ENCODE measurements at regions not wholly inside any gene's neighbourhood (a gene's known extent, or its start where the extent isn't known, plus 50 kb on each side); places are given as distances from the start of the nearest gene placed in this dataset.

GRCh38 chr2:191526536-191526935 lies 151.4 kb upstream of the NABP1 start:
- Mint-ChIP-seq H3K4me3 (ENCODE audit: unreplicated experiment) (no peak overlapping the region), H3K27ac (ENCODE audit: unreplicated experiment) (no peak overlapping the region), H3K9me3 (ENCODE audit: unreplicated experiment) (peaks cover 1% of the 10 kb centered on the region), H3K4me1 (ENCODE audit: low read depth, unreplicated experiment) (peaks cover under 1% of the 10 kb centered on the region), H3K36me3 (ENCODE audit: low read depth, unreplicated experiment) (no peaks in the 10 kb centered on the region), H3K27me3 (ENCODE audit: low read depth, unreplicated experiment) (no peaks in the 10 kb centered on the region)
- Histone ChIP-seq H3K9ac (ENCODE audit: low read length) (no peak overlapping the region), H3K27ac (ENCODE audit: low read depth, low read length) (no peak overlapping the region), H4K20me1 (ENCODE audit: insufficient read depth, low read length) (no peaks in the 10 kb centered on the region), H3K4me3 (ENCODE audit: insufficient read depth, low read depth, low read length) (no peak overlapping the region), H3K4me1 (ENCODE audit: insufficient read depth, low read length) (no peaks in the 10 kb centered on the region), H3K9me3 (ENCODE audit: insufficient read depth, low read depth, low read length) (no peaks in the 10 kb centered on the region), H3K79me2 (ENCODE audit: insufficient read depth, low read length) (no peaks in the 10 kb centered on the region), H3K27me3 (ENCODE audit: insufficient read depth, low read length) (no peaks in the 10 kb centered on the region), H3K36me3 (ENCODE audit: insufficient read depth, low read length) (no peaks in the 10 kb centered on the region), H2AFZ (ENCODE audit: low read depth, low read length) (no peak overlapping the region), H3K4me2 (ENCODE audit: low read length) (no peak overlapping the region)
- FAIRE-seq (no peak), DNase-seq (ENCODE audit: low read depth) (no peak)
- no peak for TF ChIP-seq CTCF (IDR thresholded peaks at IDR 0.05; ENCODE audit: insufficient read depth, low read depth, low read length)
- TF ChIP-seq EZH2 (IDR thresholded peaks at IDR 0.05; ENCODE audit: insufficient read depth, low read length) = no peak

- peaks cover 1% of the 10 kb centered on the region for H3K4me1 Mint-ChIP-seq (ENCODE audit: low read depth, unreplicated experiment)
- TF ChIP-seq CTCF (IDR thresholded peaks at IDR 0.05; ENCODE audit: insufficient read depth, low read depth, low read length) (no peak), EZH2 (IDR thresholded peaks at IDR 0.05; ENCODE audit: insufficient read depth, low read length) (no peak)
- H3K36me3 Mint-ChIP-seq (ENCODE audit: low read depth, unreplicated experiment) = no peaks in the 10 kb centered on the region
- FAIRE-seq (no peak), DNase-seq (ENCODE audit: low read depth) (no peak)
- H3K4me3 Mint-ChIP-seq (ENCODE audit: unreplicated experiment) = no peak overlapping the region
- H3K36me3 ChIP-seq (ENCODE audit: insufficient read depth, low read length) = no peaks in the 10 kb centered on the region
- no peak overlapping the region for H2AFZ ChIP-seq (ENCODE audit: low read depth, low read length)
- H3K27ac ChIP-seq (ENCODE audit: low read depth, low read length) = no peak overlapping the region
- H3K27me3 ChIP-seq (ENCODE audit: insufficient read depth, low read length) = no peaks in the 10 kb centered on the region
- no peak overlapping the region for H3K27ac Mint-ChIP-seq (ENCODE audit: unreplicated experiment)
- no peaks in the 10 kb centered on the region for H3K79me2 ChIP-seq (ENCODE audit: insufficient read depth, low read length)
- no peaks in the 10 kb centered on the region for H4K20me1 ChIP-seq (ENCODE audit: insufficient read depth, low read length)
- H3K9me3 ChIP-seq (ENCODE audit: insufficient read depth, low read depth, low read length) = no peaks in the 10 kb centered on the region
- no peaks in the 10 kb centered on the region for H3K27me3 Mint-ChIP-seq (ENCODE audit: low read depth, unreplicated experiment)
- H3K9ac ChIP-seq (ENCODE audit: low read length) = no peak overlapping the region
- H3K9me3 Mint-ChIP-seq (ENCODE audit: unreplicated experiment) = peaks cover 1% of the 10 kb centered on the region
- H3K4me2 ChIP-seq (ENCODE audit: low read length) = no peak overlapping the region
- no peak overlapping the region for H3K4me3 ChIP-seq (ENCODE audit: insufficient read depth, low read depth, low read length)
- no peaks in the 10 kb centered on the region for H3K4me1 ChIP-seq (ENCODE audit: insufficient read depth, low read length)
These were observed 150.9 kb upstream of the NABP1 start for GRCh38 chr2:191526953-191527556.

- H3K4me2 ChIP-seq (ENCODE audit: low read length) = no peak overlapping the region
- FAIRE-seq (no peak), DNase-seq (ENCODE audit: low read depth) (no peak)
- no peaks in the 10 kb centered on the region for H3K36me3 ChIP-seq (ENCODE audit: insufficient read depth, low read length)
- H3K9me3 ChIP-seq (ENCODE audit: insufficient read depth, low read depth, low read length) = no peaks in the 10 kb centered on the region
- H3K79me2 ChIP-seq (ENCODE audit: insufficient read depth, low read length) = no peaks in the 10 kb centered on the region
- Mint-ChIP-seq H3K4me1 (ENCODE audit: low read depth, unreplicated experiment) (peaks cover 1% of the 10 kb centered on the region), H3K36me3 (ENCODE audit: low read depth, unreplicated experiment) (no peaks in the 10 kb centered on the region), H3K4me3 (ENCODE audit: unreplicated experiment) (no peak overlapping the region), H3K27ac (ENCODE audit: unreplicated experiment) (no peak overlapping the region), H3K27me3 (ENCODE audit: low read depth, unreplicated experiment) (peaks cover 2% of the 10 kb centered on the region), H3K9me3 (ENCODE audit: unreplicated experiment) (peaks cover 1% of the 10 kb centered on the region)
- H2AFZ ChIP-seq (ENCODE audit: low read depth, low read length) = no peak overlapping the region
- TF ChIP-seq CTCF (IDR thresholded peaks at IDR 0.05; ENCODE audit: insufficient read depth, low read depth, low read length) (no peak), EZH2 (IDR thresholded peaks at IDR 0.05; ENCODE audit: insufficient read depth, low read length) (no peak)
- no peaks in the 10 kb centered on the region for H4K20me1 ChIP-seq (ENCODE audit: insufficient read depth, low read length)
- no peak overlapping the region for H3K4me3 ChIP-seq (ENCODE audit: insufficient read depth, low read depth, low read length)
- H3K4me1 ChIP-seq (ENCODE audit: insufficient read depth, low read length) = no peaks in the 10 kb centered on the region
- H3K9ac ChIP-seq (ENCODE audit: low read length) = no peak overlapping the region
- H3K27me3 ChIP-seq (ENCODE audit: insufficient read depth, low read length) = no peaks in the 10 kb centered on the region
- H3K27ac ChIP-seq (ENCODE audit: low read depth, low read length) = no peak overlapping the region
These were observed 147.3 kb upstream of the NABP1 start for GRCh38 chr2:191530618-191531017.
